Loucy (cell line): ENCODE measurements at regions not wholly inside any gene's neighbourhood (a gene's known extent, or its start where the extent isn't known, plus 50 kb on each side); places are given as distances from the start of the nearest gene placed in this dataset.

Source experiments
- EZH2phosphoT487 ChIP-seq: fragments of 200-600 bp; IDR thresholded peaks from 2 replicates; pipeline ENCODE4 v1.6.1; 2018; ENCODE audit warnings: antibody characterized with exemption, mild to moderate bottlenecking, moderate library complexity, borderline replicate concordance
- TF ChIP-seq, protein P1 (sequence below): fragments of 200-600 bp; sonication (generic); conservative IDR thresholded peaks from 2 replicates; pipeline ENCODE4 v1.5.1; 2014; ENCODE audit warnings: mild to moderate bottlenecking, antibody characterized with exemption, low read length

DNA sequence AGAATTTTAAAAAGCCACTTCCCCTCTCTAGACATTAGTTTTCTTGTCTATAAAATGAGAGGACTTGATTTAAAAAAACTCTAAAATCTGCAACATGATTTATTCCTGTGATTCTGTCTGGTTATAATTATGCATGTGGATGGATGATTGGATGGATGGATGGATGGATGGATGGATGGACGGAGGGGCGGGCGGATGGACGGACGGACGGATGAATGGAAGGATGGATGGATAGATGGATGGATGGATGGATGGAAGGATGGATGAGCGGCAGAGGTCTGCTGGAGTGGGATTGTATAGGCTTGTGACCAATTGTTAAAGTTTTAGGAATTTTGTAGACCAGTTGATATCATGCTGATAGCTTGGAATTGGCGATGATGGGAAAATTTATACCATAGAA, 135.2 kb upstream of the TIAM1 start:
- TF ChIP-seq, protein P1, sequence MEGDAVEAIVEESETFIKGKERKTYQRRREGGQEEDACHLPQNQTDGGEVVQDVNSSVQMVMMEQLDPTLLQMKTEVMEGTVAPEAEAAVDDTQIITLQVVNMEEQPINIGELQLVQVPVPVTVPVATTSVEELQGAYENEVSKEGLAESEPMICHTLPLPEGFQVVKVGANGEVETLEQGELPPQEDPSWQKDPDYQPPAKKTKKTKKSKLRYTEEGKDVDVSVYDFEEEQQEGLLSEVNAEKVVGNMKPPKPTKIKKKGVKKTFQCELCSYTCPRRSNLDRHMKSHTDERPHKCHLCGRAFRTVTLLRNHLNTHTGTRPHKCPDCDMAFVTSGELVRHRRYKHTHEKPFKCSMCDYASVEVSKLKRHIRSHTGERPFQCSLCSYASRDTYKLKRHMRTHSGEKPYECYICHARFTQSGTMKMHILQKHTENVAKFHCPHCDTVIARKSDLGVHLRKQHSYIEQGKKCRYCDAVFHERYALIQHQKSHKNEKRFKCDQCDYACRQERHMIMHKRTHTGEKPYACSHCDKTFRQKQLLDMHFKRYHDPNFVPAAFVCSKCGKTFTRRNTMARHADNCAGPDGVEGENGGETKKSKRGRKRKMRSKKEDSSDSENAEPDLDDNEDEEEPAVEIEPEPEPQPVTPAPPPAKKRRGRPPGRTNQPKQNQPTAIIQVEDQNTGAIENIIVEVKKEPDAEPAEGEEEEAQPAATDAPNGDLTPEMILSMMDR = no peak
- TF ChIP-seq EZH2phosphoT487 = no peak
